ENCODE measurements at regions not wholly inside any gene's neighbourhood (a gene's known extent, or its start where the extent isn't known, plus 50 kb on each side); places are given as distances from the start of the nearest gene placed in this dataset.
"Not testable (repeated sequence)": the region's sequence is repeated elsewhere in the genome, so short reads cannot be mapped to it uniquely, and the experiment has no call there.

- no peak overlapping the region for H3K9ac ChIP-seq (ENCODE audit: insufficient read depth, low read length)
- no peak overlapping the region for H2AFZ ChIP-seq (ENCODE audit: low read length)
- H3K4me2 ChIP-seq (ENCODE audit: extremely low read depth, insufficient read depth, low read length) = no peak overlapping the region
- H3K9me3 ChIP-seq (ENCODE audit: control insufficient read depth, insufficient read depth, low read depth, low read length) = no peaks in the 10 kb centered on the region
- no peaks in the 10 kb centered on the region for H3K27me3 ChIP-seq (ENCODE audit: control insufficient read depth, insufficient read depth, low read length)
- H3K79me2 ChIP-seq (ENCODE audit: control insufficient read depth, insufficient read depth, low read length) = no peaks in the 10 kb centered on the region
- TF ChIP-seq EZH2 (IDR thresholded peaks at IDR 0.05; ENCODE audit: low read length, missing control alignments) (no peak), CTCF (conservative IDR thresholded peaks at IDR 0.05 in 1 of 2, IDR thresholded peaks at IDR 0.05 in 1 of 2; ENCODE audit: low read depth in 1 of 2, low read length in 2 of 2) (no peak)
- no peaks in the 10 kb centered on the region for H3K4me1 ChIP-seq (ENCODE audit: control insufficient read depth, extremely low read depth, insufficient read depth, low read length)
- no peak overlapping the region for H3K4me3 ChIP-seq (replicated peaks in 1 of 4; ENCODE audit: control extremely low read depth in 1 of 4, insufficient read depth in 1 of 4, low read depth in 3 of 4, low read length in 4 of 4)
- H3K27ac ChIP-seq (ENCODE audit: insufficient read depth, low read length) = no peak overlapping the region
- DNase-seq (ENCODE audit: low read depth in 2 of 2) = no peak
- no peaks in the 10 kb centered on the region for H3K36me3 ChIP-seq (ENCODE audit: control insufficient read depth, insufficient read depth, low read length)
- H4K20me1 ChIP-seq (ENCODE audit: control insufficient read depth, extremely low read depth, insufficient read depth, low read length) = no peaks in the 10 kb centered on the region
These were observed 109.3 kb upstream of the ZNF516 start for GRCh38 chr18:76604108-76604934.

DNA sequence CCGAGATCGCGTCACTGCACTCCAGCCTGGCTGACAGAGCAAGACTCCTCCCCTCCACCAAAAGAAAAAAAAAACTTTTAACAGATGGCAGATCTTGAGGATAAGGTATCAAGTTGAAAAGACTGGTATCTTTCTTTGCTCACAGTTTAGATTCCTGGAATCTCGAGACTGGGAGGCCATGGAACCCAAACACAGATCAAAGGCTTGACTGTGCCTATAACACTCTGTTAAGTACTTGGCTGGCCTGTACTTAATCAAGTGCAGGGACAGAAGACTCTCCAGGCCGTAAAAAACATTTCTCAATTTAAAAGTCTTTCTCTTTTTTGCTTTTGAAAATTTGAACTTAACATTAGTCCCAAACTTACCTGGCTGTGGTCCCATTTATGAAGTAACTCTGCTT is 107.1 kb upstream of the ZNF516 start:
- no peak overlapping the region for H3K9ac ChIP-seq (ENCODE audit: insufficient read depth, low read length)
- no peaks in the 10 kb centered on the region for H3K27me3 ChIP-seq (ENCODE audit: control insufficient read depth, insufficient read depth, low read length)
- no peak for TF ChIP-seq CTCF (conservative IDR thresholded peaks at IDR 0.05 in 1 of 2, IDR thresholded peaks at IDR 0.05 in 1 of 2; ENCODE audit: low read depth in 1 of 2, low read length in 2 of 2)
- no peak for TF ChIP-seq EZH2 (IDR thresholded peaks at IDR 0.05; ENCODE audit: low read length, missing control alignments)
- no peaks in the 10 kb centered on the region for H3K4me1 ChIP-seq (ENCODE audit: control insufficient read depth, extremely low read depth, insufficient read depth, low read length)
- no peak overlapping the region for H3K4me2 ChIP-seq (ENCODE audit: extremely low read depth, insufficient read depth, low read length)
- no peaks in the 10 kb centered on the region for H3K36me3 ChIP-seq (ENCODE audit: control insufficient read depth, insufficient read depth, low read length)
- no peaks in the 10 kb centered on the region for H4K20me1 ChIP-seq (ENCODE audit: control insufficient read depth, extremely low read depth, insufficient read depth, low read length)
- no peaks in the 10 kb centered on the region for H3K79me2 ChIP-seq (ENCODE audit: control insufficient read depth, insufficient read depth, low read length)
- no peak for DNase-seq (ENCODE audit: low read depth in 2 of 2)
- H2AFZ ChIP-seq (ENCODE audit: low read length) = no peak overlapping the region
- no peak overlapping the region for H3K4me3 ChIP-seq (replicated peaks in 1 of 4; ENCODE audit: control extremely low read depth in 1 of 4, insufficient read depth in 1 of 4, low read depth in 3 of 4, low read length in 4 of 4)
- H3K27ac ChIP-seq (ENCODE audit: insufficient read depth, low read length) = no peak overlapping the region
- H3K9me3 ChIP-seq (ENCODE audit: control insufficient read depth, insufficient read depth, low read depth, low read length) = no peaks in the 10 kb centered on the region

- not testable (repeated sequence) for H2AFZ ChIP-seq (ENCODE audit: low read length); H3K36me3 ChIP-seq (ENCODE audit: control insufficient read depth, insufficient read depth, low read length); H3K27me3 ChIP-seq (ENCODE audit: control insufficient read depth, insufficient read depth, low read length); H3K4me3 ChIP-seq (replicated peaks in 1 of 4; ENCODE audit: control extremely low read depth in 1 of 4, insufficient read depth in 1 of 4, low read depth in 3 of 4, low read length in 4 of 4); H3K79me2 ChIP-seq (ENCODE audit: control insufficient read depth, insufficient read depth, low read length); DNase-seq (ENCODE audit: low read depth in 2 of 2); H3K4me1 ChIP-seq (ENCODE audit: control insufficient read depth, extremely low read depth, insufficient read depth, low read length); H3K27ac ChIP-seq (ENCODE audit: insufficient read depth, low read length); H3K9ac ChIP-seq (ENCODE audit: insufficient read depth, low read length); H4K20me1 ChIP-seq (ENCODE audit: control insufficient read depth, extremely low read depth, insufficient read depth, low read length); H3K4me2 ChIP-seq (ENCODE audit: extremely low read depth, insufficient read depth, low read length); H3K9me3 ChIP-seq (ENCODE audit: control insufficient read depth, insufficient read depth, low read depth, low read length)
These were observed 105.0 kb upstream of the ZNF516 start for GRCh38 chr18:76600076-76600475.

Data from fibroblast of lung (primary cell).